Hematopoietic multipotent progenitor cell treated with erythropoietin and hydrocortisone succinate and interleukin-3 and kit ligand, for 17 days (in vitro differentiated cells): ENCODE measurements at regions not wholly inside any gene's neighbourhood (a gene's known extent, or its start where the extent isn't known, plus 50 kb on each side); places are given as distances from the start of the nearest gene placed in this dataset.
"Not testable (repeated sequence)": the region's sequence is repeated elsewhere in the genome, so short reads cannot be mapped to it uniquely, and the experiment has no call there.

Experiments
- DNase-seq: peaks from one replicate; pipeline ENCODE4 v3.0.0-alpha.2; 2015; ENCODE audit warnings: low spot score

GRCh38 chr2:7430421-7430868 lies 513.2 kb downstream of the RNF144A start:
- DNase-seq: no peak

DNA sequence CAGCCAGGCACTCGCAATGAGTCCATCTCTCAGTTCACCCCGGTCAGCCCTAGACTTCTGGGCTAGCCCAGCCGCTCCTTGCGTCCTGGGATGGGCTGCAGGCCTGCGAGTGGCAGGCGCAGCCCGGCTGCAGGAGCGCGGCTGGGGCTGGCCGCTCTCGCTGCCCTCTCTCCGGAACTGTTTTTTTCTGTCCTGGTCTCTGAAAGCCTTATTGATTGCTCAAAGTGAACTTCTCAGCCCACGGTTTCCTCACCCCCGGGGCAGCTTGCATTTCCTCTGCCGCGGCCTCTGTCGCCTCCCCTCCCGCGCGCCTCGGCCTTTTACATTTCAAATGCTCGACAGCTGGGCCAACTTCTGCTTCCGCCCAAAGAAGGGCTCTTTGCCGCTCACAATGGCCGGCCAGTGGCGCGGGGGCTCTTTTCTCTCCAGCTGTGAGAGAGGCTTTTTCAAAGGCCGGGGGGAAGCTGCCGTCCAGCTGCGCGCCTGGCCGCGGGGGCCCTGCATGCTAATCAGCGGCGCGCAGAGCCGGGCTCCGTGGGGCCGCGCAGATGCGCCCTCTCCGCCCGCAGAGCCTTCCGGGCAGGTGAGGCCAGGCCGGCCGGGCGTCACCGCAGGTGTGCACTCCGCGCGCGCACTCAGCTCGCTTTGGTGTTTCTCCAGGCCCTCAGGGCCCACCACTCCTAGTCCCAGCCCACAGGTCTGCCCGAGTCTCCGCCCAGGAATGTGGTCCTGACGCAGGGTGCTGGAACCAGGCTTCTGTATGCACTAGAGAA lies 513.8 kb downstream of the RNF144A start:
- DNase-seq: no peak

DNA sequence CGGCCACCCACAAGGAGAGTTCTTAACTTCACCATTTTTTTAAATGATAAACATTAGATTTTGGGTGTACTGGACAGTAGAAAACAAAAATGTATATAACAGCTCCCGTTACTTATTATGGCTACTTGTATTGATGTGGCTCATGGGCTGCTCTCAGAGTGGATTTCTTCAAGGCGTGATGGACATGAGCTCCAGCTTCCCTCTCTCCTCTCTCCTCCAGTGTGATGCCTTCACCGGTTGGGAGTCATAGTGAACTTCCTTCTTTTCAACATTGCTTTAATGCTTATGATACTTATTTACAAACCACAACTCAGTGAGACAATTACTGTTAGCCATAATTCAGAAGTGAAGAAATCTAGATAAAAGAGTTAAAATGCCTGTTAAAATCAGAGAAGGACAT lies 515.2 kb downstream of the RNF144A start:
- DNase-seq: no peak

- no peak for DNase-seq
These were observed 519.1 kb downstream of the RNF144A start for GRCh38 chr2:7436096-7436906.

DNA sequence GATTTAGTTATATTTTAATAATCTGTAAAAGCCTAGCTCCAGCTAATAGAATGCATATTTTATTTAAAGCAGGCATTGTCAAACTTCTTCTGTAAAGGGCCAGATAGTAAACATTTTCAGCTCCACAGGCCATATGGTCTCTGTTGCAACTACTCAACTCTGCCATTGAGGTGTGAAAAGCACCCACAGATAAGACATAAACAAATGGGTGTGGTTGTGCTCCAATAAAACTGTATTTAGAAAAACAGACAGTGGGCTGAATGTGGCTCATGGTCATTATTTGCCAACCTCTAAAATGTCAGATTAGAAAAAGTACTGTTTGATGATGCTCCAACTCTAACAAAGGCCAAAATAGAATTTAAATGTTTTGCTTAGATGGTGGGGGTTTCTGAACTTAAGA lies 519.9 kb downstream of the RNF144A start:
- DNase-seq: no peak

DNA sequence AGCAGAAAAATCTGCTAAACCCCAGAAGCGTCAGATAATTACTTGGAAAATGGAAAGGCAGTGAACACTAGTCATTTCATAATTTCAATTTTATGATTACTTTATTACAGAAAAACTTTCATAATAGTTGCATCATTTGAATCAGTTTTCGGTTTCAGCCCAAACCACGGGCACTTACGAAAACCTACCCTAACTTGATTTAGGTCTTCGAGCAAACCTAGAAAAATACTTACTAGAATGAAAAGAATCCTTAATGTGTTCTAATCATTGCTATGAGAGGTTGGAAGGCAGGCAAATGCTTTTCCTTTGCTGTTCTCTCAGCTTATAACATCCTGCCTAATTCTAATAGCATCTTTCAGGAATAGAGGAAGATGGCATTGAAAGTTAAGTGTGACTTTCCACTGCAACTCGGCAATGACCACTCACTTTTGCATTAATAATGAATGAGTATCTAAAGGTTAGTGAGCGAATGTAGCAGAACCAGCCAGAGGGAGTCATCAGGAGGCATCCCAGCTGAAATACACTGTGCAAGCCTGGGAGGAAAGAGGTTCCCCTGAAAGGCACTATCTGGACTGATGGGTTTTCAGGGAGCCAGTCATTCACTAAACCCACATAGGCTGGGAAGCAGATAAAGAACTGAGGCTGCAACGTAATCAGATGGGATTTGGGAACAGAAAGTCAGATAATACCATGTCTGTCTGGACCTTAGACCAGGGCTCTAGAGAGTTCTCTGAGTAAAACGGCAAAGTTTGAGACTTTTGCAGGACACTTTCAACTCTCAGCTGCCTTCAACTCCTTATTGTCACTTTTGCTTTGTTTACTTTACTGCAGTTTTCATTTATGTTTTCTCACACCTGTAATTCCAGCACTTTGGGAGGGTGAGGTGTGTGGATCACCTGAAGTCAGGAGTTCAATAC lies 520.8 kb downstream of the RNF144A start:
- DNase-seq: no peak

DNA sequence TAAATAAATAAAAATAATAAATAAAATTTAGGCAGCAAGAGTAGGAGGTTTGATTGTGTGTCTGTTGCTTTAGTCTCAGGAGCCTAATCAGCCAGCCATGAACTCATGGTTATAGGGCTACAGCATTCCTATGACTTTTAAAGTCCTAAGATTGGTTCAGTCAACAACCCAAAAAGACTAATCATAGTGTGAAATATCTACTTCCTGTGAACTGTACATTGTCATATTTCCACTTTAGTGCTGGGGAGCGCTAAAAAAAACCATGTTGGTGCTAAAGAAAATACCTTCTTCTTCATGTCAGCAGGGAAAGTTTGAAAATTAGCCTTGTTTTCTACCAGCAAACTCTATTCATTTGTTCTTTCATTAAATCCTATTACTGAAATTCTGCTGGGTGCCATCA lies 521.6 kb downstream of the RNF144A start:
- no peak for DNase-seq

DNA sequence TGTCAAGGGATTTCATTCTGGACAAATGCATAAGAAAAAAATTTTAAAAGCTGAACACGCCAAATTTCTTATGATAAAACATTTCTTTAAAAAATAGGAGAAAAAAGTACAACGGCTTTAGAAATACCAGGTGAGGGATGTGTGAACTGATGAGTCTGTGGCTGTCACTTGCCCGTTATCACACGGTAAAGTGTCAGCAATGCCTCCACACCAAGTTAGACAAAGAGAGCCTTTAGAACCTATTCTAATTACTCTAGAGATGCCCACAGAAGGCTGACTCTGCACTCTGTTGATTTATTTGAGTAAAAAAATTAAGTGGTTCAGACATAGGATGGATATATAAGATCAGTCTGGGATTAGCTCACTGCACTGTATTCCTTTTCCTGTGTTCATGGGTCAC lies 523.8 kb downstream of the RNF144A start:
- no peak for DNase-seq

- not testable (repeated sequence) for DNase-seq
These were observed 524.6 kb downstream of the RNF144A start for GRCh38 chr2:7441841-7442240.

DNA sequence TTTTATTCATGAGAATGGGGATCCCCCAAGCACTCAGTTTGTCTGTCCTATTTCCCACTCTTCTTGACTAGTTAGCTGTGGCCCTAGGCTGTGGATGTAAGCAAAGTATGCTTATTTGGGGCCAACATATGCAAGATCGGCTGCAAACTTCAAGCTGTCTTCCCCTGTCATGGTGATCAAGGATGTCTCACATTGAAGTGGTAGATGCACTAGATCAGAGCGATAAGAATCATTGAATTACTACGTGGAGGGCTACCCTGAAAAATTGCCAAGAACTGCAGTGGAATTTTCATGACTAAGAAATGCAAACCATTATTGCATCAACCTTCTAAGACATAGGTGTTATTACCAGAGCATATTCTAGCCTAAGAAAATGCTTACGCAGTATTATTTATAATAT lies 527.4 kb downstream of the RNF144A start:
- no peak for DNase-seq

GRCh38 chr2:7448578-7449264 lies 531.5 kb downstream of the RNF144A start:
- DNase-seq: no peak

GRCh38 chr2:7449298-7449697 lies 532.1 kb downstream of the RNF144A start:
- no peak for DNase-seq

DNA sequence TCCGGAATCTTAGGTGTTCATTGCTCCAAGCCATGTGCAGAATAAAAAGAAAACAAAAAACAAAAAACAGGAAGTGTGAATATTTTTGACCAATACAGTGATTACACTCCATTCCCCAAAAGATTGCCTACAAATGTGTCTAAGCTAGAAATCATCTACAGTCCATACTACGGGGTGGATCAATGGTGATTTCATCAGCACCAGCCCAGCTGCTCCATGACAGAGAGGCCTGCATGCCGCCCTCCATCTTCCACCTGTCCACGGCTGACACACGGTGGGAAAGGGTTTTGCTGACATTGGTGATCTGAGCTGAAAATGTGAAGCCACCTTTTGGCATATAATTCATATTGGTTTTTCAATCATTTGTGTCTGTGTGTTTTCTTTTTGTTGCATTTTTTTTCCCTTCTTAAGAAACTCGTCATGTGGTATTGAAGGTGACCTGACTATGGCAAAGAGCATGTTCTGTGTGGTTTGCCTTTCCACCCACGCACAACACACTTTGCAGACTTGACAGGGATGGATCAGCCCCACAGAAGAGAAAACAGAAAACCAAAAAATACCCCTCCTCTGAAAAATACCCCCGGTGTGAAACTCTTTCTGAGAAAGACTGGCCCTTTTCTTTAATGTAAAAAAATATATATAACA lies 533.1 kb downstream of the RNF144A start:
- DNase-seq: no peak

- no peak for DNase-seq
These were observed 533.6 kb downstream of the RNF144A start for GRCh38 chr2:7450833-7451190.

DNA sequence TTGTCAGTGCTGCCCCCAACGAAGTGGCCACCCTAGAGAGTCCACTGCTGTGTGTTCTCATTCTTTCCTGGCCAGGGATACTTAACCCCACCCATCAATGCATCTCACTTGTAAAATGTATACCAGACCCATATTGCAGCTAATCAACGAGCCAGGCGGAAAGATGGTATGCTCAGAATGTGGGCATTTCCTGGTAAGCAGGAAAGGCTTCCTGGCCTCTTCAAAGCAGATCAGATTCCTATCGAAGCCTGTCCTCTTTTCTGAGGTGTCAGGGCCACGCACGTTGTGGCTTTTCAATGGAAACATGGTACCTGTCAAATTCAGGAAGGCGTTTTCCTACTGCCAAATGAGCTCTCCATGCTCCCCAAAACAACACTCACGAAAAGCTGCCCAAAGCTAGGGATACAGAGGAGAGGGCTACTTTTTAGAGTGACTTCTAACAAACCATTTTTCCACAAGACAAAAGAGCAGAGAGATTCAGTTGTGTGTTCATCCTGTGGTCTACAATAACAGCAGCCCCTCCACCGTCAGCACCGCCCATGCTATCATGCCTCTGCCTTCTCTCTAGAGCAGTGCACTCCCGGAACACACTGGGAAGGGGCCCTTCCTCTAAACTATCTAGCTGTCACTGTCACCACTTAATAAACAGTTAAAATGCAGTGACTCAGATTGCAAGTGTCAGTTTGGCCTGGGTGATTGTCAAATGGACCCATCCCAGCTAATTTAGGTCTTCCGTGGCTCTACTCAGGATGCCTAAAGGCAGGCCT lies 535.1 kb downstream of the RNF144A start:
- DNase-seq: no peak

DNA sequence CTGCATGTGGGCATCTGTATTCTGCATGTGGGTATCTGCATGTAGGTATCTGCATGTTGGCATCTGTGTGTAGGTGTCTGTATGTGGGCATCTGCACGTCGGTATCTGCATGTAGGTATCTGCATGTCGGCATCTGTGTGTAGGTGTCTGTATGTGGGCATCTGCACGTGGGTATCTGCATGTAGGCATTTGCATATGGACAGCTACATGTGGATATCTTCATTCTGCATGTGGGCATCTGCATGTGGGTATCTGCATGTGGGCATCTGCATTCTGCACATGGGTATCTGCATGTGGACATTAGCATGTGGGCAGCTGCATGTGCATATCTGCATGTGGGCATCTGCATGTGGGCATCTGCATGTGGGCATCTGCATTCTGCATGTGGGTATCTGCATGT lies 537.4 kb downstream of the RNF144A start:
- DNase-seq: no peak

DNA sequence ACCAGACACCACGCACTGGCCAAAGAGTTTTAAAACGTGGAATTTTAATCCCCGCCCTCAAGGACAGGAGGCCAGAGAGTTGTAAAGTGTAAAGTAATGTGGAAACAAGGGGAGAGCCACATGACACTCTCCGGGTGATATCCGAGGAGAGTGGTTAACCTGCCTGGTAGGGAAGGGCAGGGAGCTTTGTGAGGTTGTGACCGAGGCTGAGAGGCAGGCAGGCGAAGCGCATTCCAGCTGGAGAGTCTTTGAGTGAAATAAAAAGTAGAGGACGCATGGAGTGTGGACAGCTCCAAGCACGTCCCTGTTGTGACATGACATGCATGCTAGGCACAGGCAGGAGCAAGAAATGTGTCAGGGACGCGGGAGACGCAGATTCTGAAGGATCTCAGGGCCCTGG lies 539.5 kb downstream of the RNF144A start:
- no peak for DNase-seq

DNA sequence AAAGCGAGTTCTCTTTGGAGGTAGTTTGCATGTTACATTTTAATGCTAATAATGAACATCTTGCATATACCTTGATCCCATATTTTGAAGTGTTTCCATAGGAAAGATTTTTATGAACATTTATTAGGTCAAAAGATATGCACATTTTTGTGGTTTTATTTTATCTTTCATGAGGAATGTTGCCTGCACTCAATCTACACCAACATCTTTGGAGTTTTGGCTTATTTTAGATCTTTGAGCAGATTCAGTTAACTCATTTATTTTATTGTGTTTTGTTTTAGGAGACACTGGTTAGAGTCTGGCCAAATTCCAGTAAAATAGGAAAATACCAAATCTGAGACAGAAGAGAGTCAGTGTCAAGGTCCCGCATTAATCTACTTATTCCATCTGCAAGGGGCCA lies 540.9 kb downstream of the RNF144A start:
- no peak for DNase-seq

- no peak for DNase-seq
These were observed 550.7 kb downstream of the RNF144A start for GRCh38 chr2:7467782-7468447.

DNA sequence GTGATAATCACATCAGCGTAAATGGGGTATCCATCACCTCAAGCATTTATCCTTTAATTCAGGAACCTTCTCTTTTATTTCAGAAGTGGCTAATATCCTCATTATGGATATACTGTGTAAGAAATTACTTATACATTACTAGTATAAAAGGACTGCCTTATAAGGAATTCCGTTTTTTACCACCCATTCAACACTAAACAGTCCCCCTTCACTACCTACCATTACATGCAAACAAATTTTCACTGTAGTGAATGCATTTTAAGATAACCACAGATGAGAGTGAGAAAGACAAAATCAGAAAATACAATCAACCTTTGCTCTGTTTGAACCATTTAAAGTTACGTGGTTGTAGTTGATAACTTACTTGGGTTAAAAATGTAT lies 551.2 kb downstream of the RNF144A start:
- no peak for DNase-seq
